H1 (cell line): ENCODE measurements at regions not wholly inside any gene's neighbourhood (a gene's known extent, or its start where the extent isn't known, plus 50 kb on each side); places are given as distances from the start of the nearest gene placed in this dataset.

Source experiments
- CBX8 ChIP-seq: fragments of 300-800, 300-1000 bp; sonication (generic); IDR thresholded peaks from 2 replicates; pipeline ENCODE4 v1.7.1; 2016; ENCODE audit warnings: low read depth, low read length, borderline replicate concordance
- KDM1A ChIP-seq: fragments of 200-600, 300-600 bp; sonication (generic); IDR thresholded peaks from 2 replicates; pipeline ENCODE4 v1.7.1; 2016; ENCODE audit warnings: mild to moderate bottlenecking, low read length, borderline replicate concordance
- SIX5 ChIP-seq: IDR thresholded peaks from 2 replicates; pipeline ENCODE4 v1.6.1; 2011; ENCODE audit warnings: mild to moderate bottlenecking, low read depth, low read length
- TF ChIP-seq, protein P1 (sequence below): fragments of 300-600 bp; sonication (generic); IDR thresholded peaks from 2 replicates; pipeline ENCODE4 v1.7.1; 2012; ENCODE audit warnings: low read length, moderate library complexity, mild to moderate bottlenecking, inconsistent platforms; ENCODE audit not compliant: insufficient replicate concordance
- TF ChIP-seq, protein P2 (sequence below), 3 experiments: IDR thresholded peaks; 1 replicate in 2 of 3; 2 replicates in 1 of 3; pipeline versions ENCODE4 v1.5.1 to v1.6.1; 2011; ENCODE audit warnings: low read length in 3 of 3, mild to moderate bottlenecking in 3 of 3, inconsistent platforms in 2 of 3, low read depth in 1 of 3, moderate library complexity in 1 of 3; ENCODE audit not compliant: insufficient read depth in 1 of 3; ENCODE audit errors: control extremely low read depth in 1 of 3

DNA sequence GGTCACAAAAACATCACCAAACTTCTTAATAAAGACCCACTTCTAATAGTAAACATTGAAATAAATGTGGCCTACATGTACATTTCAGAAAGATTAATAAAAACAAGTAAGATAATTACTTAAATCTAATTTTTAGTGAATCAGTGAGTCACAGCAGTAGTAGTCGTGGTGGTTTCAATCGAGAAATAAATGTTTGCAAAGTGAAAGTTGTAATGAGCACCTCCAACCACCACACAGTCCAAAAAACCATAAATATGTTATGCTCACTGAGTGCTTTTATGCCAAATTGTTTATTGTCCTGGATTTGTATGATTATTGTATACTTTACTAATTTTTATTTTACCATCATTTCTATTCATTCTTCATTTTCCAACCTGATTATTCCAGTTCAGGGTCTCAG lies 61.8 kb upstream of the SPOPL start (continued):
- TF ChIP-seq, protein P1, sequence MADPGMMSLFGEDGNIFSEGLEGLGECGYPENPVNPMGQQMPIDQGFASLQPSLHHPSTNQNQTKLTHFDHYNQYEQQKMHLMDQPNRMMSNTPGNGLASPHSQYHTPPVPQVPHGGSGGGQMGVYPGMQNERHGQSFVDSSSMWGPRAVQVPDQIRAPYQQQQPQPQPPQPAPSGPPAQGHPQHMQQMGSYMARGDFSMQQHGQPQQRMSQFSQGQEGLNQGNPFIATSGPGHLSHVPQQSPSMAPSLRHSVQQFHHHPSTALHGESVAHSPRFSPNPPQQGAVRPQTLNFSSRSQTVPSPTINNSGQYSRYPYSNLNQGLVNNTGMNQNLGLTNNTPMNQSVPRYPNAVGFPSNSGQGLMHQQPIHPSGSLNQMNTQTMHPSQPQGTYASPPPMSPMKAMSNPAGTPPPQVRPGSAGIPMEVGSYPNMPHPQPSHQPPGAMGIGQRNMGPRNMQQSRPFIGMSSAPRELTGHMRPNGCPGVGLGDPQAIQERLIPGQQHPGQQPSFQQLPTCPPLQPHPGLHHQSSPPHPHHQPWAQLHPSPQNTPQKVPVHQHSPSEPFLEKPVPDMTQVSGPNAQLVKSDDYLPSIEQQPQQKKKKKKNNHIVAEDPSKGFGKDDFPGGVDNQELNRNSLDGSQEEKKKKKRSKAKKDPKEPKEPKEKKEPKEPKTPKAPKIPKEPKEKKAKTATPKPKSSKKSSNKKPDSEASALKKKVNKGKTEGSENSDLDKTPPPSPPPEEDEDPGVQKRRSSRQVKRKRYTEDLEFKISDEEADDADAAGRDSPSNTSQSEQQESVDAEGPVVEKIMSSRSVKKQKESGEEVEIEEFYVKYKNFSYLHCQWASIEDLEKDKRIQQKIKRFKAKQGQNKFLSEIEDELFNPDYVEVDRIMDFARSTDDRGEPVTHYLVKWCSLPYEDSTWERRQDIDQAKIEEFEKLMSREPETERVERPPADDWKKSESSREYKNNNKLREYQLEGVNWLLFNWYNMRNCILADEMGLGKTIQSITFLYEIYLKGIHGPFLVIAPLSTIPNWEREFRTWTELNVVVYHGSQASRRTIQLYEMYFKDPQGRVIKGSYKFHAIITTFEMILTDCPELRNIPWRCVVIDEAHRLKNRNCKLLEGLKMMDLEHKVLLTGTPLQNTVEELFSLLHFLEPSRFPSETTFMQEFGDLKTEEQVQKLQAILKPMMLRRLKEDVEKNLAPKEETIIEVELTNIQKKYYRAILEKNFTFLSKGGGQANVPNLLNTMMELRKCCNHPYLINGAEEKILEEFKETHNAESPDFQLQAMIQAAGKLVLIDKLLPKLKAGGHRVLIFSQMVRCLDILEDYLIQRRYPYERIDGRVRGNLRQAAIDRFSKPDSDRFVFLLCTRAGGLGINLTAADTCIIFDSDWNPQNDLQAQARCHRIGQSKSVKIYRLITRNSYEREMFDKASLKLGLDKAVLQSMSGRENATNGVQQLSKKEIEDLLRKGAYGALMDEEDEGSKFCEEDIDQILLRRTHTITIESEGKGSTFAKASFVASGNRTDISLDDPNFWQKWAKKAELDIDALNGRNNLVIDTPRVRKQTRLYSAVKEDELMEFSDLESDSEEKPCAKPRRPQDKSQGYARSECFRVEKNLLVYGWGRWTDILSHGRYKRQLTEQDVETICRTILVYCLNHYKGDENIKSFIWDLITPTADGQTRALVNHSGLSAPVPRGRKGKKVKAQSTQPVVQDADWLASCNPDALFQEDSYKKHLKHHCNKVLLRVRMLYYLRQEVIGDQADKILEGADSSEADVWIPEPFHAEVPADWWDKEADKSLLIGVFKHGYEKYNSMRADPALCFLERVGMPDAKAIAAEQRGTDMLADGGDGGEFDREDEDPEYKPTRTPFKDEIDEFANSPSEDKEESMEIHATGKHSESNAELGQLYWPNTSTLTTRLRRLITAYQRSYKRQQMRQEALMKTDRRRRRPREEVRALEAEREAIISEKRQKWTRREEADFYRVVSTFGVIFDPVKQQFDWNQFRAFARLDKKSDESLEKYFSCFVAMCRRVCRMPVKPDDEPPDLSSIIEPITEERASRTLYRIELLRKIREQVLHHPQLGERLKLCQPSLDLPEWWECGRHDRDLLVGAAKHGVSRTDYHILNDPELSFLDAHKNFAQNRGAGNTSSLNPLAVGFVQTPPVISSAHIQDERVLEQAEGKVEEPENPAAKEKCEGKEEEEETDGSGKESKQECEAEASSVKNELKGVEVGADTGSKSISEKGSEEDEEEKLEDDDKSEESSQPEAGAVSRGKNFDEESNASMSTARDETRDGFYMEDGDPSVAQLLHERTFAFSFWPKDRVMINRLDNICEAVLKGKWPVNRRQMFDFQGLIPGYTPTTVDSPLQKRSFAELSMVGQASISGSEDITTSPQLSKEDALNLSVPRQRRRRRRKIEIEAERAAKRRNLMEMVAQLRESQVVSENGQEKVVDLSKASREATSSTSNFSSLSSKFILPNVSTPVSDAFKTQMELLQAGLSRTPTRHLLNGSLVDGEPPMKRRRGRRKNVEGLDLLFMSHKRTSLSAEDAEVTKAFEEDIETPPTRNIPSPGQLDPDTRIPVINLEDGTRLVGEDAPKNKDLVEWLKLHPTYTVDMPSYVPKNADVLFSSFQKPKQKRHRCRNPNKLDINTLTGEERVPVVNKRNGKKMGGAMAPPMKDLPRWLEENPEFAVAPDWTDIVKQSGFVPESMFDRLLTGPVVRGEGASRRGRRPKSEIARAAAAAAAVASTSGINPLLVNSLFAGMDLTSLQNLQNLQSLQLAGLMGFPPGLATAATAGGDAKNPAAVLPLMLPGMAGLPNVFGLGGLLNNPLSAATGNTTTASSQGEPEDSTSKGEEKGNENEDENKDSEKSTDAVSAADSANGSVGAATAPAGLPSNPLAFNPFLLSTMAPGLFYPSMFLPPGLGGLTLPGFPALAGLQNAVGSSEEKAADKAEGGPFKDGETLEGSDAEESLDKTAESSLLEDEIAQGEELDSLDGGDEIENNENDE, result no peak
- no peak for TF ChIP-seq SIX5
- TF ChIP-seq CBX8, result no peak
- TF ChIP-seq, protein P2, sequence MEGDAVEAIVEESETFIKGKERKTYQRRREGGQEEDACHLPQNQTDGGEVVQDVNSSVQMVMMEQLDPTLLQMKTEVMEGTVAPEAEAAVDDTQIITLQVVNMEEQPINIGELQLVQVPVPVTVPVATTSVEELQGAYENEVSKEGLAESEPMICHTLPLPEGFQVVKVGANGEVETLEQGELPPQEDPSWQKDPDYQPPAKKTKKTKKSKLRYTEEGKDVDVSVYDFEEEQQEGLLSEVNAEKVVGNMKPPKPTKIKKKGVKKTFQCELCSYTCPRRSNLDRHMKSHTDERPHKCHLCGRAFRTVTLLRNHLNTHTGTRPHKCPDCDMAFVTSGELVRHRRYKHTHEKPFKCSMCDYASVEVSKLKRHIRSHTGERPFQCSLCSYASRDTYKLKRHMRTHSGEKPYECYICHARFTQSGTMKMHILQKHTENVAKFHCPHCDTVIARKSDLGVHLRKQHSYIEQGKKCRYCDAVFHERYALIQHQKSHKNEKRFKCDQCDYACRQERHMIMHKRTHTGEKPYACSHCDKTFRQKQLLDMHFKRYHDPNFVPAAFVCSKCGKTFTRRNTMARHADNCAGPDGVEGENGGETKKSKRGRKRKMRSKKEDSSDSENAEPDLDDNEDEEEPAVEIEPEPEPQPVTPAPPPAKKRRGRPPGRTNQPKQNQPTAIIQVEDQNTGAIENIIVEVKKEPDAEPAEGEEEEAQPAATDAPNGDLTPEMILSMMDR (IDR thresholded peaks at IDR 0.05; ENCODE audit: control extremely low read depth in 1 of 3, insufficient read depth in 1 of 3, low read depth in 1 of 3, low read length in 3 of 3), result no peak
- TF ChIP-seq KDM1A, result no peak
